HG03469 (cell line): ENCODE measurements at regions not wholly inside any gene's neighbourhood (a gene's known extent, or its start where the extent isn't known, plus 50 kb on each side); places are given as distances from the start of the nearest gene placed in this dataset.

ENCODE experiments used
- ATAC-seq: cut with Tn5 transposase; IDR thresholded peaks from one replicate; pipeline ENCODE4 v1.9.1; 2021; ENCODE audit warnings: mild to moderate bottlenecking, moderate library complexity, moderate number of reproducible peaks; ENCODE audit not compliant: unreplicated experiment

DNA sequence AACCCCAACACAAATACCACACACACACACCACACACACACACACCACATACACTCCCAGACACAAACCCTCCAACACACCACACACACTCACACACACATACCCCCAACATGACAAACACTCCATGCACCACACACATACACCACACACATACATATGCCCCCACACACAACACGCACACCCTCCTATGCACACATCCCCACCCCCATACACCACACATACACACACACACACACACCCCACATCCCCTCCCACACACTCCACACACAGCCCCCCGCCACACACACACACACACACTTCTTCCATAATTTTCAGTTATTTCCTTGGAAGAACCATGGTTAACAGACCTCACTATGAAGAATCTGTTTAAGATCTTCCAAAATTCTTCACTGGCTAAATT is 173.5 kb upstream of the KCNIP4 start:
- no peak for ATAC-seq

DNA sequence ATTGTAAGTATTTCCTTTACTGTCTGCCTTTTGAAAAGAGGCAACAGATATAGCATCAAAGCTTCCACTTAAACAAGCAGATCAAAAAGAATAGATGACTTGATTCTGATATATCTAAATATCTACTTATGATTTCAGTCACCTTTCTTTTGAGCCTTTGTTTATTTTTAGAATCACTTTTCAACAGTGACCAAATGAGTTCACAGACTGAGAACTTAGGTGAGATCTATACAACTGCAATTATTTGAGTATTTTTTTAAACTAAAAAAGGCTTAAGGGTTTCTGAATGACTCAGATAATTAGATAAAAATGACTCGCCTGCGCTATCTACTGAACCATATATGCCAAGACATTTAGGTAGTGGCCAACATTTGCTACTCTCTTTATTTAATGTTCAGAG is 166.7 kb upstream of the KCNIP4 start:
- no peak for ATAC-seq

DNA sequence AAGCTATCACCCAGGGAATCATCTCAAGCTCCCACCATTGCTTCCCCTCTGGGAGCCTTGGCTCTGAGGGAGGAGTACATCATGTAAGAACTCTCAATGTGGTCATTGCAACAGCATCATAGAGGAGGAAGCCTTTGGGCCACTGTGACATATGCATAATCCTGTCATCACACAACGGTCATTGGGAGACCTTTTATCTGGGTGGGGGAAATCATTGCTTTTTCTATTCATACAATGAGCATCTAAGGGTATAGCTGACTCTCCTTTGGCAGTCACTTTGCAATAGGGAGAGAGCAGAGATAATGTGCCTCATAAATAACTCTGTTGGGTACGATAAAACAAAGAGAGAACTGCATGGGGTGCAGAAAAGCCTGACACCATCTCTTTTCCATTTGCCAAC is 155.2 kb upstream of the KCNIP4 start:
- no peak for ATAC-seq

DNA sequence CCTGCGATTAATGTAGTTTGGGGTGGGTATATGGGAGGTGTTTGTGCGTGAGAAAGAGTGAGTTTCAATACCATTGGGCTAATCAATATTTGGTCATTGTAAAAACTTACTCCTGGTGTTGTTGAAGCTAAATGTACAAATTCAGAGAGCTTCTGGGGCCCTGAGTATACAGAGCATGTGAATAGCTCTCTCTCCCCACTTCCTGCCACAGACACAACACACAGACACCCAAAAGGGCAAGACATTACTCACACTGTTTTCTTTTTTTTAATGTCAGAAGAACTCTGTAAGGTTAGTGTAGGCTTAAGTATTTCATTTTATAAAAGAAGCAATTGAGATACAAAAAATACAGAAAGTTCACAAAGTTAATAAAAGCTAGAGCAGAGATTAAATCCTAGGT is 151.3 kb upstream of the KCNIP4 start:
- ATAC-seq: no peak

DNA sequence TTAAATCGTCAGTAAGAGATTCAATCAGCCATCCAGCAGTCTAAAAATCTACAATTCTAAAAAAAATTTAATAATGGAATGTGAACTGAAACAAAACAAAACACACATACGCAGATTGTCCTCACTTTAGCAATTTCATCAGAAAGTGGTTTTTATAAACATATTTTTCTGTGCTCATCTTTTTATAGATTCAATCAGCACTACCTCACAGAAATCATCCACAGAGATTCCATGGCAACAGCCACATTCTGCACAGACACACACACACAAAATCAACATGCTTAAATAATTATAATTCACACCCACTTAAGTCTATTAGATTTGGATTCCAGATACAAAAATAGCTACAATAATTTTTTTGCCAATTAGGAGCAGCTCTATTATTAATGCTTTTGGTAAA is 149.0 kb upstream of the KCNIP4 start:
- ATAC-seq: no peak

DNA sequence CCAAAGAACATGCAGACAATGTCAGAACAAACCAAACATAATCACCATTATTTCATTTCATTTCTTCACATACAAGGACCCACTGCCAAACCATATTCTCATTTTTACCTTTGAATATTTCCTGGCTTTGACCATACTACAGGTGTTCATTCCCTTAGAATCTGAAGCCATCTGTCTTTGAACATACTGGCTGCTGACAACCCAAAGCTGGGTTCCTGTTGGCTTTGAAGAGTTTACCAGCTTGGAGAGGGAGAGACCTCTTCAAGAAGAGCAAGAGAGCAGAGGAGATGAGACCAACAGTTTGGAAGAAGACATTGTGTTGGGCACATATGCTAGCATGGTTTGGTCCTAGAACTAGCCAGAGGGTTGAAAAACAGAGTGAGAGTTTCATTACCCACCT is 145.6 kb upstream of the KCNIP4 start:
- ATAC-seq: no peak

DNA sequence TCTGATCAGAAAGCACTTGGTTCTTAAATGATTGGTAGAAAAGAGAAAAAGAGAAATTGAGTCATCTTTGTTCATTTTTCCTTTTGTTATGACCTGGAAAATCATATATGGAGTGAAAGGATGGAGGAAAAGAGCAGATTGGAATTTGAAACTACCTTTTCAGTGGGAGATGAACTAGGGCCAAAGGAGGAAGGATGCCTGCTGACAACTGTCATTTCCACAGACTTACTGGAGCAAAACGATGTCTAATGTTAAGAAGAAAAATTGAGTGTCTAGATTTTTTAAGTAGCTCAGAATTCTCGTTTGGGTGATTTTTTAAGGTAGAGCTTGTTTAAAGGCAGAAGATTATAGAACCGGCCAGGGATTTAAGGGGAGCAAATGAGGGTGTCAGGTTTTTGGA is 144.6 kb upstream of the KCNIP4 start:
- no peak for ATAC-seq

DNA sequence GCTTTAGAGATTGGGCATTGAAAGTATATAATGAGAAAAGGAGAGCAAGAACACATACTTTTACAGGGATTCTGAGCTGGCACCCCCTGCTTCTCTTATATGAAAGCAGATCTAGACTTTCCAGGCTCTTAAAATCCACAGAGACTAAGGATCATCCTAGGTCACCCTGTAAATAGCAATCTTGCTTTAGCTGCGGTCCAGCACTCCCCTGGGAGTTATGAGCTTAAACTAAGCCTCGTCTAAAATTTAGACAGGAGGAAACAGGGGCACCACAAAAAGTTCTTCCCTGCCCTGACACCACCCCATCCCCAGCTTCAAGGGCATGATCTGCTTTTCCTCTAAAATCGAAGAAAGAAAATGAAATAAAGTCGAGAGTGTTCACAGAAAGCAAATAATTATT is 143.3 kb upstream of the KCNIP4 start:
- ATAC-seq: no peak

DNA sequence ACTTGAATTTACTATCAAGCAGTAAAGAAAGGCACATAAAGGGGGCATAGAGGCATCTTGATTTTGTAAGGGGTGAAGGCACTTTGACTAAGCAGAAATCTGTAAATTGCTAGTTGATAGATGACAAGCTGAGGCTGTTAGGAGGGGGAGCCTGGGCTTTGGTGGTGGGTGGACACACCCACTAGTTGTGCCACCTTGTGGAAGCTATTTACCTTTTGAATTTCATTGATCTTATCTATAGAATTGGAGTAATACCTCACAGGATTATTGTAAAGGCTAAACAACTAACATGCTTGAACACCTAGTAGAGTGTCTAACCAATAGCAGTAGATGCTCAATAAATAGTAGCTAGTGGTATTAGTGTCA is 142.8 kb upstream of the KCNIP4 start:
- no peak for ATAC-seq

DNA sequence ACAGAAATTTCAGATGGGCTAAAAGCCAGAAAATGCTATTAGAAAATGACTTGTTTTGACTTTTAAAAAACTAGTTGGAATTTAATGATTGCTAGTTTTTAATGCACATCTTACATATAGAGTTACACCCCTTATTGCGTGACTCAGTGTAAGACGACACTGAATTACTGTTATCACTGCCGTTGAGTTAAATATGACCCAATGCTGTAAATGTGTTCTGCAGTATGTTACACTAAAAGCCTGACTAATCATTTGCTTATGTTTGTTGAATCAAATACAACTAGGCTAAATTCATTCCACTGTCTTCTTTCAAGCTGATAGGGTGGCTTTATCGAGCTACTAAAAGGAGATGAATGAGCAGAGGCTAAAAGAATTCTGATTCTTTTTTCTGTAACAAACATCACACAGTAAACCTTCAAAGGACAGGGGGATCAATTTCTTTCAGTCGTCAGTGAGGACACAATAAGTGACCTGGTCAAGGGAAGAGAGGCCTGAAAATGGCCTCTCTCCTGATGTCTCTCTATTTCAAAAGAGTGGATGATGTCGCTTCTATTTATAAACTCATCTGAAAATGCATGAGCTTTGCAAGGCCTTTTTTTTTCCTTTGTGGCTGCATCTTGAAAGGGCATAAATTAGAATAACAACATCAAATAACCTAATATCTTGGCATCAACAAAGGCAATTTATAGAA is 142.2 kb upstream of the KCNIP4 start:
- no peak for ATAC-seq

DNA sequence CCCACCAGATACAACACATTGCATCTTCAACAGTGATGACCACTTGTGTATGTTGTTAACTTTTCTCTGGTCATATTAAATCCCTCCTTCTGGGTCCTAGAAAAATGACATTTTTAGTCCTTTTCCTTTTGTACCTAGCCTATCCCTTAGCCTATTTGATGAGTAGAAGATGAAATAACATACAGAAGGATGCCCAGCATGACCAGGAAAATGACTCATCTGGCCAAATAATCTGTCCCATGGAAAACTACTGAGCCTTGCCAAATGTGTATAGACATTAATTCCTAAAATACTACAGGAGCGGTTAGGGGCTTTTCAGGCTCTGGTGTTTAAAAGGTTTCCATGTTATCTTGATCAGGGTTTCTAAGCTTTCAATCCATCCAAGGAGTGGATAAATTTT is 129.0 kb upstream of the KCNIP4 start:
- ATAC-seq: no peak

DNA sequence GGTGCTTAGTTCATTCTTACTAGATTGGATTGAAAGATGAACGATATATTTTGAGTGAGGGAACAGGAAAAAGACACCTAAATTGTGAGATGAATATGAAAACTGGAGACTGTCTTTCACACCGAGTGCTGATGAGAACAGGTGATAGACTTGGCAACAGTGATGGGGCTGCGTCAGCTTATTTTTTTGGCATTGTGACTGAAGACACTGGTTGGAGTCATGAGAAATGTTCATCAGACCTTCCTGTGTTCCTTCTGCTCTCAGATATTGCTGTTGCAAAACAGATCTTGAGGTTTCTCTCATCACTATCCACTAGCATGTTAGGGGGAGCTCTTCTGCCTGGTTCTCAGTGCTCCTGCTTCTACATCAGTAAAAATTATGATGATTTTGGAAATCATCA is 124.2 kb upstream of the KCNIP4 start:
- no peak for ATAC-seq

DNA sequence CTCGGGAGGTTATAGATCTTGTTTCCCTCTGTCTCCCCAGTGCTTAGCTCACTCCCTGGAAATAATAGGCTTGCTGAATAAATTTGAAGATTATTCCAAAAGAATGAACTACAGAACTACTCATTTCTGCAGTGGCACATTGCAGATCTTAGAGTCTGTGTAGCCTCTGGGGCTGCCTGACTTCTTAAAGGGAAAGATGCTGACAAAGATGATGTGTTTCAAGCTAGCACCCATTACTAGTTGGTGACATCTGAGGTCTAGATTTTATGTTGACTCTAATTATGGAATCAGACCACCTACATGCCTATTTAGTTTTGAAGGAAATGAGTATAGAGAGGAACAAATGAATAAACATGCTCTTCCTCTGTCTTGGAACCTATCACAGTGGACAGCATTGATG is 123.7 kb upstream of the KCNIP4 start:
- ATAC-seq: no peak

DNA sequence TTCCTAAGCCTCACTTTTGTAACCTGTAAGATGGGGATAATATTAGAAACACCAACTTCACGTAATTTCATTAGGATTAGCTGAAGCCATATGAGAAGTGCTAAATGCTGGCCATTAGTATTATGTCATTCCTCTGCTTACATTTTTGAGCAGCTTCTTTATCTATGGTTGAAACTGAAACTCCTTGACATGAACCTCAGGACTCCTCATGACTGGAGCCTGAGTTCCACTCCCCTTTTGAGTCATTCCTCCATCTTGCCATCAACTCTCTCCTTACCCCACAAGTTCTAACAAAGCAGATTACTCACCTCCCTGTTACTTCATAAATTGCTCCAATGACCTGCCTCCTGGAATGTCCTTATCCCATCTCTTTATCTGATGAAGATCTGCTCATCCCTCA is 123.2 kb upstream of the KCNIP4 start:
- peak; percentile 54 for ATAC-seq

DNA sequence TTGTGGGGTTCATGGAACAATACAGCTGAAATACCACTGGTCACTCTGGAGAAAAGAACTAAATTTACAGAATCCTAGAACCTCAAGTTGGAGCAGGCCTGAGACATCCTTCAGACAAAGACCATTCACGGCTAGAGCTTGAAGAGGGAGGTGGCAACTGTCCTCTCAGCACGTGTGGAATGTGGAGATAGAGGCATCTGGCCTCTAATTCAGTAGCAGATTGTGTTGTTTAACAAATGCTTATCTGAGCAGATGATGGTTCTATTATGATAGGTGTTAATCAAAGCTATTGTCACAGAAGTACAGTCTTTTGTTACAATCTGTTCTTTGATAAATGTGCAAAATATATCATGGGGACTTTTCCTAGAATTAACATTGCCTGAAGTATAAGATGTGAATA is 121.7 kb upstream of the KCNIP4 start:
- ATAC-seq: no peak

DNA sequence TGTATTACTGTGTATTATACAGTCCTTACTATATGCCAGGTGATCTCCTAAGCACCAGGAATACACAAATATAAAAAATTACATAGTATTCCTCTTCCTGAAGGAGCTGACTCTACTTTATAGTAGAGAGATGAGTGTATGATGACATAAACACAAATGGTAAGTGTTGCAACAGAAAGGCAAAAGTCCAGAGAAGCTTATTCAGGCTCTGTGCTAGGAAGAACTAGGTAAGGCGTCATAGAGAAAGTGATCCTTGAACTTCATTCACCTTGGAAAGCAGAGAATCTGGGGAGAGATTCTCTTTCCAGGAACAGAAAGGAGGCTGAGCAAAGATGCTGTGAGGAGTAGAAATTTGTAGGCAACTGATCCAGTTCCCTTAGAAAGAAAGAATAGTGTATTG is 115.0 kb upstream of the KCNIP4 start:
- no peak for ATAC-seq

DNA sequence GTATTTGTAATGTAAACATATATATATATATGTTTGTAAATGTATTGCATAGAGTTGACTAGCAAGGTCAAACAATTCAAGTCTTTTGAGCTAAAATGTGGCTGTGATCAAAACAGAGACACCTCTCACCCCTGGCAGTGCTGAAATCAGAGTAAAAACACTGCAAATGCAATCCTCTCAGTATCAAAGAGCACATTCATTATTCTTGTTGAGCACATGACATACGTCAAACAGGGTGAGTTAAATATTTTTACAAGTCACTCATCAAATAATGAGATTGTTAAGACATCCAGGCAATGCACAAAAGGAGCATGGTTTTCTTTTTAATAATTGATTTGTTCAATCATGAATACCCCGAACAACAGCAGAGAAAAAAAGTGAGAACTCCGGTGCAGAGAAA is 114.1 kb upstream of the KCNIP4 start:
- ATAC-seq: no peak

DNA sequence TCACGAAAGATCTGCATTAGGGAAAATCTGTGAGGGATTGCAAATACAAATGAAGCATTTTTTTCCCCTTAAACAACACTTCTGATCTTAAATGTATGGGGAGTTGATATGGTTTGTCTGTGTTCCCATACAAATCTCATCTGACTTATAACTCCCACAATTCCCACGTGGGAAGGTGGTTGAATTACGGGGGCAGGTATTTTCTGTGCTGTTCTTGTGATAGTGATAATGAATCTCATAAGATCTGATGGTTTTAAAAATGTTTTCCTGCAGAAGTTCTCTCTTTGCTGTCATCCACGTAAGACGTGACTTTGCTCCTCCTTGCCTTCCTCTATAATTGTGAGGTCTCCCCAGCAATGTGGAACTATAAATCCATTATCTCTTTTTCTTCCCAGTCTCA is 107.4 kb upstream of the KCNIP4 start:
- ATAC-seq: no peak

DNA sequence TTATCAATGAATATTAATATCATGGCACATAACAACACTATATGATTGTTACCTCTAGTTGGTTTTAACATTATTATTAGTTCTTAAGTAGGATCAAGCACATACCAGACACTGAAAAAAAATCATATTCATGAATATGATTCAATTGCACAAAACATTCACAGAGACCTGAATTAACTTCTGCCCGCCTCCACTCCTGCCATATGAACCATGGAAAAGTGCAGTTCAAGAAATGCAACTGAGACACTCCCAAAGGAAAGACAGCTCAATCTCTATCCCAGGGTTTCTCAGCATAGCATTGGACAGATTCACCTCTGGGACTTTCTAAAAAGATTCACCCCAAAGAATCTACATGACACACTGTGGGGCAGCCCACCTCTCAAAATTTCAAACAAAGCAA is 103.5 kb upstream of the KCNIP4 start:
- no peak for ATAC-seq

DNA sequence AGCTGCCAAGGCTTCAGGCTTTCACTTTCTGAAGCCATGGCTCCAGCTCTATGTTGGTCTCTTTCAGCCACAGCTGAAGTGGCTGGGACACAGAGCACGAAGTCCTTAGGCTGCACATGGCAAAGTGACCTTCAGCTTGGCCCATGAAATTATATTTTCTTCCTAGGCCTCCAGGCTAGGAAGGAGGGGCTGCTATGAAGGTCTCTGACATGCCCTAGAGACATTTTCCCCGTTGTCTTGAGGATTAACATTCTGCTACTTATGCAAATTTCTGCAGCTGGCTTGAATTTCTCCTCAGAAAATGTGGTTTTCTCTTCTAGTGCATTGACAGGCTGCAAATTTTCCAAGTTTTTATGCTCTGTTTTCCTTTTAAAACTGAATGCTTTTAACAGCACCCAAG is 99.8 kb upstream of the KCNIP4 start:
- no peak for ATAC-seq

DNA sequence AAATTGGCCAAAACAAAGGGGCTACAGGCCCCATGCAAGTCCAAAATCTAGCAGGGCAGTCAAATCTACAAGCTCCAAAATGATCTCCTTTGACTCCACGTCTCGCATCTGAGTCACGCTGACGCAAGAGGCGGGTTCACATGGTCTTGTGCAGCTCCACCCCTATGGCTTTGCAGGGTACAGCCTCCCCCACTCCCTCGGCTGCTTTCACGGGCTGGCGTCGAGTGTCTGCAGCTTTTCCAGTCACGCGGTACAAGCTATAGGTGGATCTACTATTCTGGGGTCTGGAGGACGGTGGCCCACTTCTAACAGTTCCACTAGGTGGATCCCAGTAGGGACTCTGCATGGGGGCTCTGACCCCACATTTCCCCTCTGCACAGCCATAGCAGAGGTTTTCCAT is 99.2 kb upstream of the KCNIP4 start:
- no peak for ATAC-seq

DNA sequence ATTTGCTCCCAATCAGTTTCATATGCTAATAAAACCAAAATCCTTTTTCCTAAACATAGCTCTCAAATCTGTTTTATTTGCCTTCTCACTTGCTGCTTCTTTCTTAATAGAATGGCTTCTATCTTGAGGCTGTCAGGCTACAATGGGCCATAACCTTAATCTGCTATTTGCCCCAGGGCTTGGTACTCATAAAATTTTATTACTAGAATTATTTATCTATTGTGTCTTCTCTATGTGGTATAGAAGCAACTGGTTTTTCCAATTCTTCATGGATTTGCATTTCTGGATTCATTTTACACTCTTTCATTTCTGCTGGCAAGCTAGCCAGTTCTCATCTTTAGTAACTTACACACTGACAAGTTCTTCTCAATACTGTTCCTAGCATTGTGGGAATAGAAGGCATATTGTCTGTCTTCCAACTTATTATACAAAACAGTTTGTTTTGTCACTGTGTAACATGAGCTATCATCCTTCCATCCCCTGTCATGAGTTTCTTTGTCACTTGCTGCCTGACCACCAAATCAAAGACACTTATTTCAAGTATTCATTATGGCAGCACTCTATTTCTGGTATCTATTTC is 96.6 kb upstream of the KCNIP4 start:
- no peak for ATAC-seq

DNA sequence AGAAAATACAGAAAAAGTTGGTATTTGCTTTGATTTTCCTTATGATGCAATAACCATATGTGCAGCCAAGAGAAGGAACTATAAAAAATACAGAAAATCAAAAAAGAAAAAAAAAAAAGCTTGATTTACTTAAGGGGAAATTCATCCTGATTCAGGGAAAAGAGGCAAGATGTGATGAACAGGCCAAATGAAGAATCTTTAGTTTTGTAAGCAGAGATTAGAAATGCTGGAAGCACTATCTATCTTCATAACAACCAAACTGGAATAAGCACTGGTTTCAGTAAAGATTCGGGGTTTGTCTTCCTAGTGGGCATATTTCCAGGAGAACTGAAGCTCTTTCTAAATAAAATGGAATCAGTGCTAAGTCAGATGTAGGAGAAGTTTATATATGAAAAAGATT is 82.9 kb upstream of the KCNIP4 start:
- no peak for ATAC-seq
